ENCODE measurements at regions not wholly inside any gene's neighbourhood (a gene's known extent, or its start where the extent isn't known, plus 50 kb on each side); places are given as distances from the start of the nearest gene placed in this dataset.

GRCh38 chr12:124428792-124429281 lies 133.9 kb downstream of the RFLNA start:
- no peaks in the 10 kb centered on the region for H3K27me3 ChIP-seq
- peaks cover 0 to 9% (median 1%) of the 10 kb centered on the region in 4 donors for H3K4me1 ChIP-seq
- peak overlapping the region in 1 of 3 donors; percentile 43 for H3K27ac ChIP-seq
- ATAC-seq (peak in 1 of 4 donors; percentile 5), DNase-seq (no peak)
- peaks cover 0 to 18% (median 3%) of the 10 kb centered on the region in 4 donors for H3K36me3 ChIP-seq
- H3K9me3 ChIP-seq, result no peaks in the 10 kb centered on the region
- TF ChIP-seq, protein P1, sequence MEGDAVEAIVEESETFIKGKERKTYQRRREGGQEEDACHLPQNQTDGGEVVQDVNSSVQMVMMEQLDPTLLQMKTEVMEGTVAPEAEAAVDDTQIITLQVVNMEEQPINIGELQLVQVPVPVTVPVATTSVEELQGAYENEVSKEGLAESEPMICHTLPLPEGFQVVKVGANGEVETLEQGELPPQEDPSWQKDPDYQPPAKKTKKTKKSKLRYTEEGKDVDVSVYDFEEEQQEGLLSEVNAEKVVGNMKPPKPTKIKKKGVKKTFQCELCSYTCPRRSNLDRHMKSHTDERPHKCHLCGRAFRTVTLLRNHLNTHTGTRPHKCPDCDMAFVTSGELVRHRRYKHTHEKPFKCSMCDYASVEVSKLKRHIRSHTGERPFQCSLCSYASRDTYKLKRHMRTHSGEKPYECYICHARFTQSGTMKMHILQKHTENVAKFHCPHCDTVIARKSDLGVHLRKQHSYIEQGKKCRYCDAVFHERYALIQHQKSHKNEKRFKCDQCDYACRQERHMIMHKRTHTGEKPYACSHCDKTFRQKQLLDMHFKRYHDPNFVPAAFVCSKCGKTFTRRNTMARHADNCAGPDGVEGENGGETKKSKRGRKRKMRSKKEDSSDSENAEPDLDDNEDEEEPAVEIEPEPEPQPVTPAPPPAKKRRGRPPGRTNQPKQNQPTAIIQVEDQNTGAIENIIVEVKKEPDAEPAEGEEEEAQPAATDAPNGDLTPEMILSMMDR (IDR thresholded peaks at IDR 0.05), result no peak
- TF ChIP-seq POLR2A (IDR thresholded peaks at IDR 0.05), result no peak
- WGBS (ENCODE audit: insufficient coverage, low coverage, low lambda C conversion rate, missing lambda C conversion rate), result no CpG with 5 or more reads among the region's 13 CpGs
- no peak overlapping the region for H3K4me3 ChIP-seq
- intact Hi-C loops (cut with DNase I), result no loop called here

DNA sequence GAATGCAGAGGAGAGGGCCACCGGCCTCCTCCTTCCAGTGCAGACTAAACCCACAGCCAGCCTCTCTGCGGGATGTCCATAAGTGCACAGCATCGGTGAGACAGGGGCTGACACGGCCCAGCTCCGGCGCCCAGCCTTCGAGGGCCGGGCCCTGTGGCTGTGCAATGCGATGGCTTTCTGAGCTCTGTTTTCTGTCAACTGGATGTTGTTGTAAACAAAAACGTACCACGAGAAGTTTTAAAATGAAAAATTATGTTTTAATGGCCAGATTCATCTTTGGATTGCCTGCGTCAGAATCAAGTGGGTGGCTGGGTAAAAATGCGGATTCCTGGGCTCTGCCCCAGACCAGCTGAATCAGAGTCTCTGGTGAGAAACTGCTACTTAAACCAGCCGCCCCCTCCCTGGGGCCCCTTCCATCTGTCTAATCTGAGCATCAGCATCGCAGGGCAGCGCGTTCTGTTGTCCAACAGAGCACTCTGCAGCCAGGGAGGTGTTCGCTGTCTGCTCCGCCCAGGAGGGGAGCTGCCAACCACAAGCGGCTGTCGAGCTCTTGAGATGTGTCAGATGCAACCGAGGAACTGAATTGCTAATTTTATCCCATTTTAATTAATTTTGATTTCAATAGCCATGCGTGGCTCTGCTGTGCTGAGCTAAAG lies 133.4 kb downstream of the RFLNA start:
- Histone ChIP-seq H3K4me1 (peaks cover 0 to 15% (median 4%) of the 10 kb centered on the region in 4 donors), H3K27me3 (no peaks in the 10 kb centered on the region), H3K4me3 (no peak overlapping the region), H3K27ac (peak overlapping the region in 1 of 3 donors; percentile 43), H3K36me3 (peaks cover 0 to 18% (median 3%) of the 10 kb centered on the region in 4 donors), H3K9me3 (no peaks in the 10 kb centered on the region)
- intact Hi-C loops (cut with DNase I), result no loop called here
- DNase-seq (no peak), ATAC-seq (no peak)
- 36% methylated on average over 9 of the region's 23 CpGs for WGBS (ENCODE audit: insufficient coverage, low coverage, low lambda C conversion rate, missing lambda C conversion rate)
- TF ChIP-seq, protein P1 (IDR thresholded peaks at IDR 0.05), result no peak
- no peak for TF ChIP-seq POLR2A (IDR thresholded peaks at IDR 0.05)

DNA sequence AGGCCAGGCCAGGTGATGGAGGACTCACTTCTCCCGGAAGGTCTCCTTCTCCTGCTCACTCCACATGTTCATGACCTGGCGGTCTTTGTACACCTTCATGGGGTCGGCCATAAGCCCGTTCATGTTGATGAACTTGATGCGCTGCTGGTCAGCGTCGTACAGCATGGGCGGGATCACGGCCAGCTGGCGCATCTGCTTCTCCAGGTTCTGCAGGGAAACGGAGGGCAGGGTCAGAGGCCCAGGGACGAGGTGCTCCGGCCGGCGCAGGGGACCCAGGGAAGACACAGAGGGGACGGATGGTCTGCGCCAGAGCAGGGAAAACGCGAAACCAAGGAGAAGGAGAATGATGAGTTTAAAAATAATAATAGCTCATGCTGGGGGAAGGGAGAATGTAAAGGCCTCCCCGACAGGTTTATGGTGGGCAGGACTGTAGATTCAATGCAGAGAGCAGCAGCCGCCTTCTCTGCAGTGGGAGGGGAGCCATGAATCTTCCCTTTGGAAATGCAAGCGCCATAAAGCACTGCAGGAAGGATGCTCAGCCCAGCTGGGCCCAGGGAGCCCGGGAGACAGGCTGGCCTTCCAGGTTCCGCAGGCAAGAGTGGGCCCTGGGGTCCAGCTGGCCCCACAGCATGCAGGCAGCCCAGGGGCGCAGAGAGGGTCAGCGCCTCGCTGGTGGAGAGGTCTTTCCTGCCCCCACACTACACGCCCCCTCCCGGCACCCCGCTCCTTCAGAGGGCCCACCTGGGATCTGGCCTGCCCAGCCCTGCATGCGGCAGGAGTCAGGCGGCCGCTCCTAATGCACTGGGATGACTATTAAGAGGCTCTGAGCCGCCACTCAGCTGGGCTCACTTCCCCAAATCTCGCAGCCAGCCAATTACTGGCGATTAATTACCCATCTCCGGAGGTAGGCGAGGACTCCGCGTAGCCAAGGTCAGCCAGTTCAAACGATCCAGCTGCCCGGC lies 132.0 kb downstream of the RFLNA start:
- Histone ChIP-seq H3K4me3 (no peak overlapping the region), H3K27ac (peak overlapping the region in 2 of 3 donors; percentile 32 to 65), H3K36me3 (peaks cover 0 to 18% (median 3%) of the 10 kb centered on the region in 4 donors), H3K9me3 (no peaks in the 10 kb centered on the region), H3K4me1 (peaks cover 0 to 25% (median 9%) of the 10 kb centered on the region in 4 donors), H3K27me3 (no peaks in the 10 kb centered on the region)
- 89% methylated on average over 20 of the region's 42 CpGs for WGBS (ENCODE audit: insufficient coverage, low coverage, low lambda C conversion rate, missing lambda C conversion rate)
- TF ChIP-seq, protein P1 (IDR thresholded peaks at IDR 0.05), result no peak
- no peak for TF ChIP-seq POLR2A (IDR thresholded peaks at IDR 0.05)
- no peak for DNase-seq
- intact Hi-C loops (cut with DNase I), result no loop called here
- peak in 3 of 4 donors; percentile 2 to 13 (median 12) for ATAC-seq

- ATAC-seq (no peak), DNase-seq (no peak)
- intact Hi-C loops (cut with DNase I), result no loop called here
- Histone ChIP-seq H3K27ac (no peak overlapping the region), H3K4me1 (peaks cover 0 to 25% (median 9%) of the 10 kb centered on the region in 4 donors), H3K9me3 (no peaks in the 10 kb centered on the region), H3K4me3 (no peak overlapping the region), H3K36me3 (peaks cover 0 to 18% (median 3%) of the 10 kb centered on the region in 4 donors), H3K27me3 (no peaks in the 10 kb centered on the region)
- no peak for TF ChIP-seq POLR2A (IDR thresholded peaks at IDR 0.05)
- TF ChIP-seq, protein P1 (IDR thresholded peaks at IDR 0.05), result no peak
- WGBS (ENCODE audit: insufficient coverage, low coverage, low lambda C conversion rate, missing lambda C conversion rate), result 89% methylated on average over 4 of the region's 6 CpGs
These were observed 130.8 kb downstream of the RFLNA start for GRCh38 chr12:124425667-124426066.

All from right lobe of liver (tissue), 6 donors.